ENCODE measurements at regions not wholly inside any gene's neighbourhood (a gene's known extent, or its start where the extent isn't known, plus 50 kb on each side); places are given as distances from the start of the nearest gene placed in this dataset.

DNA sequence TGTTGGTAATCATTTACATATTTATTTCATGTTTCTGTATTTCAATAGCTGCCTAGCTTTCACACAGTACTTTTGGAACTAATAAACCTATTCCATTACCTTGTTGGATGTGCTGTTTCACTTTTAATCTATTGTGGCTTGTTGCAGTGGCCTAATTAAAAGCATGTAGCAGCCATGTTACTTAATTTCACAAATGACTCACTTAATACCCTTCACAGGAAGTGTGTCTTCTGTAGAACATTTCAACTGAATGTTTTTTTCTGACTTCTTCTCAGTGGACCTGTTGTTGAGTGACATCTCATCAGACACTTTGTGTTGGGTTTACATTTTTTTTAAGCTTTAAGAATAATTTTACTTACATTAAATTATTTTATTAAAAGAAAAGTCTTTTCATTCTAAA is 260.5 kb upstream of the THUMPD2 start:
- no peak overlapping the region for H3K4me3 ChIP-seq
- no peak for DNase-seq
- no peak for ATAC-seq (ENCODE audit: insufficient read depth, low FRiP score)

DNA sequence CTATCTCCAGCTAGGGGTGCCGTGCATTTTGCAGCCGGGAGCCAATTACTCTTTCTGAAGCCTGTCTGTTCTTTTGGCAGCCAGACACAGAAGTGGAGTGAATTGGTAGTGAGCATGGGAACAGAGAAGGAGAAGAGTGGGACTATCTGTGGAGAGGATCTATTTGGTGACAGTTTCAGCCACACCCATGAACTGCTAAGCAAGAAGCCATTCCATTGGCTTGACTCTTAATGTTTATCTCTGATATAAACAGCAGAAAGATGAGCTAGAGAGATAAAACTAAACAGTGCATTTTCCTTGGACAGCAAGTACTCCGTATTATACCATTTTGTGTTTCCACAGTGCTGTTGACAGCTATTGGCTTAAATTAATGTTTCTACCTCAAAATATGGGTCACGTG is 259.6 kb upstream of the THUMPD2 start:
- 59 to 76% methylated on average over 4 of the region's 4 CpGs for WGBS, 2 donors
- Histone ChIP-seq H3K9ac (ENCODE audit: insufficient read depth in 1 of 2, low read length in 2 of 2) (no peak overlapping the region), H3K27me3 (ENCODE audit: control insufficient read depth in 3 of 3, insufficient read depth in 3 of 3, low read length in 2 of 3) (no peaks in the 10 kb centered on the region), H3K9me3 (ENCODE audit: control insufficient read depth in 4 of 4, insufficient read depth in 3 of 4, low read length in 3 of 4) (peaks cover 0 to 7% (median 4%) of the 10 kb centered on the region in 4 donors), H3K4me3 (no peak overlapping the region), H3K4me1 (ENCODE audit: control insufficient read depth in 5 of 5, insufficient read depth in 5 of 5, low read length in 5 of 5) (peaks cover 0 to 2% (median 0%) of the 10 kb centered on the region in 5 donors), H3K36me3 (ENCODE audit: control insufficient read depth in 4 of 4, insufficient read depth in 4 of 4, low read length in 4 of 4) (no peaks in the 10 kb centered on the region), H3K27ac (ENCODE audit: low read depth in 1 of 2, low read length in 1 of 2) (no peak overlapping the region)
- TF ChIP-seq, protein P1, sequence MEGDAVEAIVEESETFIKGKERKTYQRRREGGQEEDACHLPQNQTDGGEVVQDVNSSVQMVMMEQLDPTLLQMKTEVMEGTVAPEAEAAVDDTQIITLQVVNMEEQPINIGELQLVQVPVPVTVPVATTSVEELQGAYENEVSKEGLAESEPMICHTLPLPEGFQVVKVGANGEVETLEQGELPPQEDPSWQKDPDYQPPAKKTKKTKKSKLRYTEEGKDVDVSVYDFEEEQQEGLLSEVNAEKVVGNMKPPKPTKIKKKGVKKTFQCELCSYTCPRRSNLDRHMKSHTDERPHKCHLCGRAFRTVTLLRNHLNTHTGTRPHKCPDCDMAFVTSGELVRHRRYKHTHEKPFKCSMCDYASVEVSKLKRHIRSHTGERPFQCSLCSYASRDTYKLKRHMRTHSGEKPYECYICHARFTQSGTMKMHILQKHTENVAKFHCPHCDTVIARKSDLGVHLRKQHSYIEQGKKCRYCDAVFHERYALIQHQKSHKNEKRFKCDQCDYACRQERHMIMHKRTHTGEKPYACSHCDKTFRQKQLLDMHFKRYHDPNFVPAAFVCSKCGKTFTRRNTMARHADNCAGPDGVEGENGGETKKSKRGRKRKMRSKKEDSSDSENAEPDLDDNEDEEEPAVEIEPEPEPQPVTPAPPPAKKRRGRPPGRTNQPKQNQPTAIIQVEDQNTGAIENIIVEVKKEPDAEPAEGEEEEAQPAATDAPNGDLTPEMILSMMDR (IDR thresholded peaks at IDR 0.05; ENCODE audit: control extremely low read depth, extremely low read depth): no peak
- DNase-seq (no peak), ATAC-seq (ENCODE audit: insufficient read depth, low FRiP score) (no peak)

More for the DNA sequence above, 260.5 kb upstream of the THUMPD2 start:
- Histone ChIP-seq H3K27ac (ENCODE audit: low read depth in 1 of 2, low read length in 1 of 2) (no peak overlapping the region), H3K9ac (ENCODE audit: insufficient read depth in 1 of 2, low read length in 2 of 2) (no peak overlapping the region), H3K36me3 (ENCODE audit: control insufficient read depth in 4 of 4, insufficient read depth in 4 of 4, low read length in 4 of 4) (no peaks in the 10 kb centered on the region), H3K4me1 (ENCODE audit: control insufficient read depth in 5 of 5, insufficient read depth in 5 of 5, low read length in 5 of 5) (peaks cover 0 to 2% (median 0%) of the 10 kb centered on the region in 5 donors), H3K27me3 (ENCODE audit: control insufficient read depth in 3 of 3, insufficient read depth in 3 of 3, low read length in 2 of 3) (no peaks in the 10 kb centered on the region), H3K9me3 (ENCODE audit: control insufficient read depth in 4 of 4, insufficient read depth in 3 of 4, low read length in 3 of 4) (peaks cover 0 to 2% (median 0%) of the 10 kb centered on the region in 4 donors)
- TF ChIP-seq, protein P1 (IDR thresholded peaks at IDR 0.05; ENCODE audit: control extremely low read depth, extremely low read depth): no peak

DNA sequence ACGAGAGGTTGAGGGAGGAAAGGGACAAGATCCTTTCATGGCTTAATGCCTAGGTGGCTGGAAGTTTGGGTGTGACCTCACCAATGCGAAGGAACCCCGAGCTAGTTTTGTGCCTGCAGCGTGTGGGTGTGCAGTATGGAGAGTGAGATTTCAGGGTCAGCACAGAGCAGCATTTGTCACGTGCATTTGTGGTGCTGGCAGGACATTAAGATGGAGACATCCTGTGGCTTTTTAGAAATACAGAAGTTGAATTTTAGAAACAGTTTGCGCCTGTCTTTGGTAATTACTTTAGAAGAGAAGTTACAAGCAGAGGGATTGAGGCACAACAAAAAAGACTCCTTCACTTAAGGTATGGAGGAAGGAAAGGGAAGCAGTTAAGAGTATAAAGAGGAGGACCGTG is 258.2 kb upstream of the THUMPD2 start:
- 32 to 51% methylated on average over 7 of the region's 7 CpGs for WGBS, 2 donors
- DNase-seq: no peak

More for the DNA sequence above, 258.2 kb upstream of the THUMPD2 start:
- H3K9ac ChIP-seq (ENCODE audit: insufficient read depth in 1 of 2, low read length in 2 of 2): no peak overlapping the region
- ATAC-seq (ENCODE audit: insufficient read depth, low FRiP score): no peak
- H3K36me3 ChIP-seq (ENCODE audit: control insufficient read depth in 4 of 4, insufficient read depth in 4 of 4, low read length in 4 of 4): no peaks in the 10 kb centered on the region
- H3K27ac ChIP-seq (ENCODE audit: low read depth in 1 of 2, low read length in 1 of 2): no peak overlapping the region
- H3K9me3 ChIP-seq (ENCODE audit: control insufficient read depth in 4 of 4, insufficient read depth in 3 of 4, low read length in 3 of 4): peaks cover 0 to 8% (median 4%) of the 10 kb centered on the region in 4 donors
- no peak overlapping the region for H3K4me3 ChIP-seq
- TF ChIP-seq, protein P1 (IDR thresholded peaks at IDR 0.05; ENCODE audit: control extremely low read depth, extremely low read depth): no peak
- H3K4me1 ChIP-seq (ENCODE audit: control insufficient read depth in 5 of 5, insufficient read depth in 5 of 5, low read length in 5 of 5): peaks cover 0 to 2% (median 0%) of the 10 kb centered on the region in 5 donors
- no peaks in the 10 kb centered on the region for H3K27me3 ChIP-seq (ENCODE audit: control insufficient read depth in 3 of 3, insufficient read depth in 3 of 3, low read length in 2 of 3)

Measured in lung (tissue), 11 donors.